Endothelial cell of umbilical vein (primary cell): ENCODE measurements at regions not wholly inside any gene's neighbourhood (a gene's known extent, or its start where the extent isn't known, plus 50 kb on each side); places are given as distances from the start of the nearest gene placed in this dataset.

ENCODE experiments used
- BruUV-seq: library from RNA; stranded (reverse); fragments of 400-500 nt; replicated peaks from 2 replicates; lab custom pipeline; 2021; lab: Mats Ljungman, UMichigan
- CTCF ChIA-PET: fragments of 300-600, 350-600 bp; sonication (Branson Sonifier 250); formaldehyde crosslinking; loops from one replicate; lab custom pipeline; 2021; ENCODE audit warnings: antibody characterized with exemption, inconsistent platforms; lab: Charles Lee
- POLR2A ChIA-PET: fragments of 300-600, 350-600 bp; sonication (Branson Sonifier 250); formaldehyde crosslinking; loops from one replicate; lab custom pipeline; 2021; ENCODE audit warnings: antibody characterized with exemption, inconsistent platforms; lab: Charles Lee
- DNase-seq: peaks from one replicate; pipeline ENCODE4 v3.0.0-alpha.2; 2011; ENCODE audit warnings: low read depth, low spot score
- FAIRE-seq: peaks from 2 replicates; lab custom pipeline; 2011; peaks lifted over from hg19 to GRCh38; lab: Jason Lieb, UNC
- H2AFZ ChIP-seq: 2 replicates; pipeline ENCODE4 v1.6.0; 2012; ENCODE audit warnings: low read depth, low read length, control low read depth, inconsistent platforms
- H3K27ac ChIP-seq: 2 replicates; pipeline ENCODE4 v1.5.1; 2011; ENCODE audit warnings: low read depth, mild to moderate bottlenecking, control low read depth, low read length, moderate library complexity; ENCODE audit not compliant: insufficient read depth
- H3K27me3 ChIP-seq, 2 experiments: 2 replicates each; pipeline versions ENCODE4 v1.6.0 to v1.6.1; 2011; ENCODE audit warnings: low read length in 2 of 2, mixed read lengths in 1 of 2; ENCODE audit not compliant: control insufficient read depth in 2 of 2, insufficient read depth in 2 of 2
- H3K36me3 ChIP-seq, 2 experiments: 2 replicates in 1 of 2; 3 replicates in 1 of 2; pipeline ENCODE4 v1.5.1; 2011; ENCODE audit warnings: low read length in 2 of 2, mild to moderate bottlenecking in 1 of 2, moderate library complexity in 1 of 2; ENCODE audit not compliant: control insufficient read depth in 2 of 2, insufficient read depth in 2 of 2; ENCODE audit errors: extremely low read depth in 1 of 2
- H3K4me1 ChIP-seq: 3 replicates; pipeline ENCODE4 v1.5.1; 2011; ENCODE audit warnings: mild to moderate bottlenecking, low read length; ENCODE audit not compliant: control insufficient read depth, insufficient read depth; ENCODE audit errors: extremely low read depth
- H3K4me2 ChIP-seq: 2 replicates; pipeline ENCODE4 v1.6.1; 2011; ENCODE audit warnings: low read length, control low read depth, mixed read lengths; ENCODE audit not compliant: insufficient read depth
- H3K4me3 ChIP-seq, 3 experiments: fragments of 200-600 bp in 1 of 3; sonication (generic), shearing (Covaris generic) in 1 of 3; replicated peaks in 1 of 3; 2 replicates each; pipeline ENCODE4 v1.5.1; 2011 to 2016; ENCODE audit warnings: control low read depth in 3 of 3, low read length in 3 of 3, mild to moderate bottlenecking in 2 of 3, inconsistent platforms in 1 of 3, low read depth in 1 of 3, moderate library complexity in 1 of 3; ENCODE audit not compliant: insufficient read depth in 1 of 3
- H3K79me2 ChIP-seq: 2 replicates; pipeline ENCODE4 v1.6.0; 2012; ENCODE audit warnings: low read length, inconsistent platforms; ENCODE audit not compliant: control insufficient read depth, insufficient read depth
- H3K9ac ChIP-seq: replicated peaks from 2 replicates; pipeline ENCODE3; 2011; ENCODE audit warnings: low read length, control low read depth; ENCODE audit not compliant: insufficient read depth; ENCODE audit errors: extremely low read depth
- H3K9me1 ChIP-seq: replicated peaks from 3 replicates; pipeline ENCODE4 v1.6.0; 2011; ENCODE audit warnings: mild to moderate bottlenecking, low read length; ENCODE audit not compliant: control insufficient read depth, insufficient read depth; ENCODE audit errors: extremely low read depth
- H3K9me3 ChIP-seq: replicated peaks from 2 replicates; pipeline ENCODE4 v1.5.1; 2012; ENCODE audit warnings: low read length, inconsistent platforms; ENCODE audit not compliant: control insufficient read depth, insufficient read depth
- H4K20me1 ChIP-seq: replicated peaks from 2 replicates; pipeline ENCODE3; 2011; ENCODE audit warnings: mild to moderate bottlenecking, low read length; ENCODE audit not compliant: control insufficient read depth, insufficient read depth; ENCODE audit errors: extremely low read depth
- CTCF ChIP-seq, 2 donors: IDR thresholded peaks; 1 replicate in 1 of 2; 2 replicates in 1 of 2; pipeline ENCODE4 v1.5.1; 2011; ENCODE audit warnings: low read length in 2 of 2, mild to moderate bottlenecking in 2 of 2, moderate library complexity in 2 of 2, control low read depth in 1 of 2, inconsistent platforms in 1 of 2, low read depth in 1 of 2; ENCODE audit not compliant: insufficient read depth in 1 of 2; ENCODE audit errors: extremely low read depth in 1 of 2
- EZH2 ChIP-seq: IDR thresholded peaks from 2 replicates; pipeline ENCODE4 v1.6.1; 2012; ENCODE audit warnings: borderline replicate concordance, low read depth, mild to moderate bottlenecking, moderate library complexity, low read length, inconsistent platforms; ENCODE audit not compliant: severe bottlenecking
- FOS ChIP-seq: IDR thresholded peaks from 2 replicates; pipeline ENCODE4 v1.6.1; 2011; ENCODE audit warnings: mild to moderate bottlenecking, low read length, moderate library complexity, borderline replicate concordance; ENCODE audit not compliant: insufficient read depth
- GATA2 ChIP-seq: IDR thresholded peaks from 2 replicates; pipeline ENCODE4 v1.7.0; 2011; ENCODE audit warnings: low read depth, mild to moderate bottlenecking, moderate library complexity, mixed read lengths, low read length; ENCODE audit not compliant: insufficient read length, insufficient read depth
- JUN ChIP-seq: IDR thresholded peaks from 2 replicates; pipeline ENCODE4 v1.6.1; 2011; ENCODE audit warnings: borderline replicate concordance, low read depth; ENCODE audit not compliant: insufficient read length, insufficient read depth
- MAX ChIP-seq: IDR thresholded peaks from 2 replicates; pipeline ENCODE4 v1.6.1; 2011; ENCODE audit not compliant: insufficient read depth, insufficient read length
- MYC ChIP-seq: IDR thresholded peaks from one replicate; pipeline ENCODE4 v1.6.1; 2011; ENCODE audit warnings: mild to moderate bottlenecking, low read depth, low read length
- POLR2A ChIP-seq: IDR thresholded peaks from 2 replicates; pipeline ENCODE4 v1.6.1; 2012; ENCODE audit warnings: low read depth, mild to moderate bottlenecking, control low read depth, low read length
- POLR2AphosphoS5 ChIP-seq: IDR thresholded peaks from 2 replicates; pipeline ENCODE4 v1.6.1; 2012; ENCODE audit warnings: low read depth, mild to moderate bottlenecking, control low read depth, low read length, moderate library complexity; ENCODE audit not compliant: insufficient read depth
- dilution Hi-C: fragments of 300-500 bp; cut with MboI; formaldehyde crosslinking; loops from one replicate; pipeline ENCODE4 v1.15.0; 2019; ENCODE audit warnings: low sequenced_read_pairs; ENCODE audit not compliant: extremely low pct_ligation_motif_present
- intact Hi-C: fragments of 100-400 bp; cut with micrococcal nuclease; formaldehyde crosslinking; loops from one replicate; pipeline ENCODE4 v1.10.0; 2022

DNA sequence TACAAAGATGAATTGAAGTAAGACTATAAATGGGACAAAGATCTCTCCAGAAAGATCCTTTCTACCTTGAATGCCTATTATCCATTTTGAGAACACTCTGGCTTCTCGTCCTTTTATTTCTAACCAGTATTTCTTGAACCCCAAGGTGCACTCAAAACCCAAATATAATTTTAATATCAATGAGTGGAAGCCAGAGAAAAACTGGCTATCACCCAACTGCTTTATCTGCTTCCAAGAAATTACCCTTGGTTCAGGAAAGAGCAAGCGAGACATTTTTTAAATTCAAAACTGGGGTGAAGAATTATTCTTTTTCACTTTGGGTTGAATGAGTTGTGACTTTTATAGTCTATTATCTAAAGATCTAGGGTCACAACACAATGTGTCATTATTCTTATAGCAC is 221.3 kb downstream of the PTH2R start:
- Histone ChIP-seq H3K4me2 (no peak overlapping the region), H3K4me3 (no peak overlapping the region), H3K9ac (no peak overlapping the region), H3K9me1 (no peaks in the 10 kb centered on the region), H2AFZ (no peak overlapping the region), H3K27me3 (no peaks in the 10 kb centered on the region), H3K36me3 (no peaks in the 10 kb centered on the region), H3K79me2 (no peaks in the 10 kb centered on the region), H4K20me1 (no peaks in the 10 kb centered on the region), H3K4me1 (no peaks in the 10 kb centered on the region), H3K9me3 (no peaks in the 10 kb centered on the region), H3K27ac (no peak overlapping the region)
- FAIRE-seq = no peak
- dilution Hi-C loops = no loop called here
- POLR2A ChIA-PET = no interaction called here
- CTCF ChIA-PET = no interaction called here
- intact Hi-C loops = no loop called here
- TF ChIP-seq POLR2A = no peak
- TF ChIP-seq CTCF (IDR thresholded peaks at IDR 0.05; ENCODE audit: extremely low read depth in 1 of 2, insufficient read depth in 1 of 2, low read depth in 1 of 2, low read length in 2 of 2) = no peak
- TF ChIP-seq POLR2AphosphoS5 = no peak
- TF ChIP-seq GATA2 = no peak
- TF ChIP-seq FOS = no peak
- TF ChIP-seq JUN = no peak
- TF ChIP-seq EZH2 = no peak
- no peak for TF ChIP-seq MYC
- TF ChIP-seq MAX = no peak
- BruUV-seq = no TSS peak
- no peak for DNase-seq
